Neural progenitor cell (in vitro differentiated cells): ENCODE measurements at regions not wholly inside any gene's neighbourhood (a gene's known extent, or its start where the extent isn't known, plus 50 kb on each side); places are given as distances from the start of the nearest gene placed in this dataset.

Source experiments
- EZH2 ChIP-seq: fragments of 200-600 bp; sonication (generic); IDR thresholded peaks from 2 replicates; pipeline ENCODE4 v1.6.1; 2017; ENCODE audit warnings: antibody characterized with exemption, mild to moderate bottlenecking, moderate library complexity
- TF ChIP-seq, protein P1 (sequence below): fragments of 200-600 bp; sonication (generic); IDR thresholded peaks from 2 replicates; pipeline ENCODE4 v1.5.1; 2017; ENCODE audit warnings: antibody characterized with exemption, mild to moderate bottlenecking

DNA sequence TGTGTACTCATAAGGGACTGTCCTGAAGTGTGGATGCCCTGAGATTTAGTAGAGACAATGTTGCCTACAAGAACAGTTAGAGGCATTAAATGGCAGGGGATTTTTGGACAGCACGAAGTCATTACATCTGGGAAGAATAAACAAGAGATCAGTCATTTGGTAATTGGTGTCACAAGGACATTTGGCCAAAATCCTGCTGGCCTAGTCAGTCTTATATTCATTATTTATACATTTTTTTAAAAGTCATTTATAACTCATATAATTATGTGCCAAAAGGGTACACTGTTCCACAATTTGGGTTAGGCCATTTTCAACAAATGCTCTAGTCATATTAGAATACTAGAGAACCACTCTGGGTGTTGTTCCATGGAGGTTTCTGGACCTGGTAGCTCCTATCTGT is 104.7 kb downstream of the LRATD1 start:
- TF ChIP-seq, protein P1, sequence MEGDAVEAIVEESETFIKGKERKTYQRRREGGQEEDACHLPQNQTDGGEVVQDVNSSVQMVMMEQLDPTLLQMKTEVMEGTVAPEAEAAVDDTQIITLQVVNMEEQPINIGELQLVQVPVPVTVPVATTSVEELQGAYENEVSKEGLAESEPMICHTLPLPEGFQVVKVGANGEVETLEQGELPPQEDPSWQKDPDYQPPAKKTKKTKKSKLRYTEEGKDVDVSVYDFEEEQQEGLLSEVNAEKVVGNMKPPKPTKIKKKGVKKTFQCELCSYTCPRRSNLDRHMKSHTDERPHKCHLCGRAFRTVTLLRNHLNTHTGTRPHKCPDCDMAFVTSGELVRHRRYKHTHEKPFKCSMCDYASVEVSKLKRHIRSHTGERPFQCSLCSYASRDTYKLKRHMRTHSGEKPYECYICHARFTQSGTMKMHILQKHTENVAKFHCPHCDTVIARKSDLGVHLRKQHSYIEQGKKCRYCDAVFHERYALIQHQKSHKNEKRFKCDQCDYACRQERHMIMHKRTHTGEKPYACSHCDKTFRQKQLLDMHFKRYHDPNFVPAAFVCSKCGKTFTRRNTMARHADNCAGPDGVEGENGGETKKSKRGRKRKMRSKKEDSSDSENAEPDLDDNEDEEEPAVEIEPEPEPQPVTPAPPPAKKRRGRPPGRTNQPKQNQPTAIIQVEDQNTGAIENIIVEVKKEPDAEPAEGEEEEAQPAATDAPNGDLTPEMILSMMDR, result no peak
- TF ChIP-seq EZH2, result no peak
